ENCODE measurements at regions not wholly inside any gene's neighbourhood (a gene's known extent, or its start where the extent isn't known, plus 50 kb on each side); places are given as distances from the start of the nearest gene placed in this dataset.
"Not testable (repeated sequence)": the region's sequence is repeated elsewhere in the genome, so short reads cannot be mapped to it uniquely, and the experiment has no call there.

DNA sequence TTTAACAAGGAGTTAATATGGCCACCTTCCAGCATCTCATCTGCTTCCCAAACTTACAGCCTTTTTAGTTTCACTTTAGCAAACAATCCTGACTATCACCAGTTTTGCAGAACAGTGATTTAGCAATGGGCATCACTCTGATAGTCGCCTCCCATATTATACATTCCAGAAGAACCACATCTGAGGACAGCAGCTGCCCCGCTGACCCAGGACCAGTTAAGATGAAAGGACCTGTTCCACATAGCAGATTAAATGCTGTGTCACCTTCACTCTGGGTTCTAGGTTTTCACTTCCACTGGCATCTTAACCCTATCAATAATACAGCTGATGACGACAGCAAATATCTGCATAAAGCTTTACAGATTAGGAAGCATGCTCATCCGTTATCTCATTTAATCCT is 99.8 kb downstream of the TRIM69 start:
- DNase-seq (ENCODE audit: low spot score): no peak
- in situ Hi-C loops (cut with MboI; ENCODE audit: low sequenced_read_pairs, unreplicated experiment): no loop called here

GRCh38 chr15:44838929-44839328 is 102.6 kb downstream of the TRIM69 start:
- DNase-seq (ENCODE audit: low spot score); in situ Hi-C loops (cut with MboI; ENCODE audit: low sequenced_read_pairs, unreplicated experiment): not testable (repeated sequence)

More for the DNA sequence above, 99.8 kb downstream of the TRIM69 start:
- TF ChIP-seq, protein P1, sequence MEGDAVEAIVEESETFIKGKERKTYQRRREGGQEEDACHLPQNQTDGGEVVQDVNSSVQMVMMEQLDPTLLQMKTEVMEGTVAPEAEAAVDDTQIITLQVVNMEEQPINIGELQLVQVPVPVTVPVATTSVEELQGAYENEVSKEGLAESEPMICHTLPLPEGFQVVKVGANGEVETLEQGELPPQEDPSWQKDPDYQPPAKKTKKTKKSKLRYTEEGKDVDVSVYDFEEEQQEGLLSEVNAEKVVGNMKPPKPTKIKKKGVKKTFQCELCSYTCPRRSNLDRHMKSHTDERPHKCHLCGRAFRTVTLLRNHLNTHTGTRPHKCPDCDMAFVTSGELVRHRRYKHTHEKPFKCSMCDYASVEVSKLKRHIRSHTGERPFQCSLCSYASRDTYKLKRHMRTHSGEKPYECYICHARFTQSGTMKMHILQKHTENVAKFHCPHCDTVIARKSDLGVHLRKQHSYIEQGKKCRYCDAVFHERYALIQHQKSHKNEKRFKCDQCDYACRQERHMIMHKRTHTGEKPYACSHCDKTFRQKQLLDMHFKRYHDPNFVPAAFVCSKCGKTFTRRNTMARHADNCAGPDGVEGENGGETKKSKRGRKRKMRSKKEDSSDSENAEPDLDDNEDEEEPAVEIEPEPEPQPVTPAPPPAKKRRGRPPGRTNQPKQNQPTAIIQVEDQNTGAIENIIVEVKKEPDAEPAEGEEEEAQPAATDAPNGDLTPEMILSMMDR (IDR thresholded peaks at IDR 0.05; ENCODE audit: borderline replicate concordance, control extremely low read depth, extremely low read depth, insufficient read depth, missing control alignments): no peak

GRCh38 chr15:44841762-44842161 is 105.4 kb downstream of the TRIM69 start:
- DNase-seq (ENCODE audit: low spot score); in situ Hi-C loops (cut with MboI; ENCODE audit: low sequenced_read_pairs, unreplicated experiment): not testable (repeated sequence)

- in situ Hi-C loops (cut with MboI; ENCODE audit: low sequenced_read_pairs, unreplicated experiment); DNase-seq (ENCODE audit: low spot score): not testable (repeated sequence)
Observed at GRCh38 chr15:44842883-44843282, 106.6 kb downstream of the TRIM69 start.

DNA sequence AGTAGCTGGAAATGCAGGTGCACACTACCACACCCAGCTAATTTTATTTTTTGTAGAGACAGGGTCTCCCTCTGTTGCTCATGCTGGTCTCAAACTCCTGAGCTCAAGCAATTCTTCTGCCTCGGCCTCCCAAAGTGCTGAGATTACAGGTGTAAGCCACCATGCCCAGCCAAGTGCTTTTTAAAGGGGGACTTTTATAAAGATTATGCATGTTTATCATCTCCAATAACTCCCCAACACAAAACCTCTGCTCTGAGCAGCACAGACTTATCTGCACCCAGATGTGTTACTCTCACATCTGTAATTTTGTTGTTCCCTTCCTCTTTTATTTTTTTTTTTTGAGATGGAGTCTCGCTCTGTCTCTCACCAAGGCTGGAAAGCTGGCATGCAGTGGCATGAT is 108.6 kb downstream of the TRIM69 start:
- in situ Hi-C loops (cut with MboI; ENCODE audit: low sequenced_read_pairs, unreplicated experiment); DNase-seq (ENCODE audit: low spot score): not testable (repeated sequence)

GRCh38 chr15:44846156-44846555 is 109.8 kb downstream of the TRIM69 start:
- DNase-seq (ENCODE audit: low spot score); in situ Hi-C loops (cut with MboI; ENCODE audit: low sequenced_read_pairs, unreplicated experiment): not testable (repeated sequence)

GRCh38 chr15:44847555-44847954 is 108.9 kb upstream of the TERB2 start:
- DNase-seq (ENCODE audit: low spot score); in situ Hi-C loops (cut with MboI; ENCODE audit: low sequenced_read_pairs, unreplicated experiment): not testable (repeated sequence)

DNA sequence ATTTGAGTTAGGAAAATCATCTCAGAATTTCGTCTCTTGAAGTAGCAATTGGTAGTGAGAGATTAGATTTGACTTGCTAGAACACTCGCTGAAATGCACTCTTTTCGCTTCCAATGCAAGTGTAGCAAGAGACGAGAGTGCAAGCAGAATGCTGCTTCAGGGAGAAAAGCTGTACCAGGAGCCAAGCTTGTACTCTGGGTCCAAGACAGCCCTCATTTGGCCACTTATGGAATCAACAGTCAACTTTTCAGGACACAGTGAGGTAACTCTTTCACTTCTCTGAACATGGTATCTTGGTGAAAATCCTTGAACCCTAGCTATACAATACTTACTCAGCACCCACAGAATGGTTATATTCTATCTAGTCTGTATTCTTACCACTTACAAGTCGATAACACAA is 107.6 kb upstream of the TERB2 start:
- in situ Hi-C loops (cut with MboI; ENCODE audit: low sequenced_read_pairs, unreplicated experiment); DNase-seq (ENCODE audit: low spot score): not testable (repeated sequence)

- in situ Hi-C loops (cut with MboI; ENCODE audit: low sequenced_read_pairs, unreplicated experiment); DNase-seq (ENCODE audit: low spot score): not testable (repeated sequence)
Observed at GRCh38 chr15:44849701-44850403, 106.6 kb upstream of the TERB2 start.

GRCh38 chr15:44853304-44853950 is 103.1 kb upstream of the TERB2 start:
- TF ChIP-seq, protein P1 (IDR thresholded peaks at IDR 0.05; ENCODE audit: borderline replicate concordance, control extremely low read depth, extremely low read depth, insufficient read depth, missing control alignments): peak; percentile 91
- peak; percentile 61 for DNase-seq (ENCODE audit: low spot score)

GRCh38 chr15:44854696-44855095 is 101.8 kb upstream of the TERB2 start:
- DNase-seq (ENCODE audit: low spot score); in situ Hi-C loops (cut with MboI; ENCODE audit: low sequenced_read_pairs, unreplicated experiment): not testable (repeated sequence)

More at GRCh38 chr15:44853304-44853950, 103.1 kb upstream of the TERB2 start:
- in situ Hi-C loops (cut with MboI; ENCODE audit: low sequenced_read_pairs, unreplicated experiment): not testable (repeated sequence)

DNA sequence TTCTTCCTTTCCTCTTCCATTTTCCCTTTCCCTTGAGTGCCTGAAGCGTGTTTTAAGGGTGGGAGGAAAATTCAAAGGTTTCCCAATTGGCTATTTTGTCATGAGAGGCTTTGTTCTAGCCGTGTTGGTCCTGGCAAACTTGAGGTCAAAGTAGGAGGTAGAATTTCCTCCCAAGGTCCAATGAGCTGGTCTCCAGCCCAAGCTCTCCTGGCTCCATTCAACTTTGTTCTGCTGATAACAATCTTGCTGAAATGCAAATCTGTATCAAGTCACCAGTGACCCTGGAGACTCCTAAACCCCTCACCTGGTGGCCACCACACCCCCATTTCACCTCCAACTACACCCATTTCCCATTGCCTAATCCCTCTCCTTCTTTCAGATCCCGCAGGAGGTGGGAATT is 100.2 kb upstream of the TERB2 start:
- DNase-seq (ENCODE audit: low spot score); in situ Hi-C loops (cut with MboI; ENCODE audit: low sequenced_read_pairs, unreplicated experiment): not testable (repeated sequence)

GRCh38 chr15:44857164-44857710 is 99.2 kb upstream of the TERB2 start:
- in situ Hi-C loops (cut with MboI; ENCODE audit: low sequenced_read_pairs, unreplicated experiment): not testable (repeated sequence)

GRCh38 chr15:44859088-44859487 is 97.4 kb upstream of the TERB2 start:
- in situ Hi-C loops (cut with MboI; ENCODE audit: low sequenced_read_pairs, unreplicated experiment); DNase-seq (ENCODE audit: low spot score): not testable (repeated sequence)

More at GRCh38 chr15:44857164-44857710, 99.2 kb upstream of the TERB2 start:
- DNase-seq (ENCODE audit: low spot score): not testable (repeated sequence)

- in situ Hi-C loops (cut with MboI; ENCODE audit: low sequenced_read_pairs, unreplicated experiment); DNase-seq (ENCODE audit: low spot score): not testable (repeated sequence)
Observed at GRCh38 chr15:44860168-44860567, 96.3 kb upstream of the TERB2 start.
